ENCODE measurements at regions not wholly inside any gene's neighbourhood (a gene's known extent, or its start where the extent isn't known, plus 50 kb on each side); places are given as distances from the start of the nearest gene placed in this dataset.
"Not testable (repeated sequence)": the region's sequence is repeated elsewhere in the genome, so short reads cannot be mapped to it uniquely, and the experiment has no call there.

GRCh38 chr7:92945840-92946239 is 109.5 kb upstream of the CDK6 start:
- DNase-seq (ENCODE audit: extremely low read depth, low read depth) = no peak
- no peak overlapping the region for H3K4me3 ChIP-seq (replicated peaks; ENCODE audit: low read depth, low read length)
- no peak for TF ChIP-seq CTCF (IDR thresholded peaks at IDR 0.05; ENCODE audit: low read depth, low read length, missing control alignments)

GRCh38 chr7:92944633-92945032 is 108.3 kb upstream of the CDK6 start:
- no peak for DNase-seq (ENCODE audit: extremely low read depth, low read depth)
- H3K4me3 ChIP-seq (replicated peaks; ENCODE audit: low read depth, low read length) = no peak overlapping the region
- TF ChIP-seq CTCF (IDR thresholded peaks at IDR 0.05; ENCODE audit: low read depth, low read length, missing control alignments) = no peak

- DNase-seq (ENCODE audit: extremely low read depth, low read depth); H3K4me3 ChIP-seq (replicated peaks; ENCODE audit: low read depth, low read length): not testable (repeated sequence)
Observed at GRCh38 chr7:92942706-92943105, 106.3 kb upstream of the CDK6 start.

- no peak for DNase-seq (ENCODE audit: extremely low read depth, low read depth)
- H3K4me3 ChIP-seq (replicated peaks; ENCODE audit: low read depth, low read length) = no peak overlapping the region
- no peak for TF ChIP-seq CTCF (IDR thresholded peaks at IDR 0.05; ENCODE audit: low read depth, low read length, missing control alignments)
Observed at GRCh38 chr7:92939666-92940360, 103.4 kb upstream of the CDK6 start.

GRCh38 chr7:92934096-92934495 is 97.7 kb upstream of the CDK6 start:
- no peak overlapping the region for H3K4me3 ChIP-seq (replicated peaks; ENCODE audit: low read depth, low read length)
- no peak for DNase-seq (ENCODE audit: extremely low read depth, low read depth)
- TF ChIP-seq CTCF (IDR thresholded peaks at IDR 0.05; ENCODE audit: low read depth, low read length, missing control alignments) = no peak

GRCh38 chr7:92932450-92932849 is 96.1 kb upstream of the CDK6 start:
- H3K4me3 ChIP-seq (replicated peaks; ENCODE audit: low read depth, low read length) = no peak overlapping the region
- no peak for TF ChIP-seq CTCF (IDR thresholded peaks at IDR 0.05; ENCODE audit: low read depth, low read length, missing control alignments)
- DNase-seq (ENCODE audit: extremely low read depth, low read depth) = no peak

GRCh38 chr7:92930404-92930803 is 94.0 kb upstream of the CDK6 start:
- no peak for DNase-seq (ENCODE audit: extremely low read depth, low read depth)
- TF ChIP-seq CTCF (IDR thresholded peaks at IDR 0.05; ENCODE audit: low read depth, low read length, missing control alignments) = no peak
- no peak overlapping the region for H3K4me3 ChIP-seq (replicated peaks; ENCODE audit: low read depth, low read length)
